ENCODE measurements at regions not wholly inside any gene's neighbourhood (a gene's known extent, or its start where the extent isn't known, plus 50 kb on each side); places are given as distances from the start of the nearest gene placed in this dataset.

GRCh38 chr12:4223273-4223845 lies 50.2 kb upstream of the CCND2 start:
- intact Hi-C loops (cut with DNase I): no loop called here
- no peak for DNase-seq (ENCODE audit: missing footprints)
- no peak for ATAC-seq

- no peak for ATAC-seq
- no peak for DNase-seq (ENCODE audit: missing footprints)
- intact Hi-C loops (cut with DNase I): no loop called here
Measured at GRCh38 chr12:4221258-4221620, 52.3 kb upstream of the CCND2 start.

- no peak for ATAC-seq
- intact Hi-C loops (cut with DNase I): no loop called here
- no peak for DNase-seq (ENCODE audit: missing footprints)
Measured at GRCh38 chr12:4220536-4221257, 52.9 kb upstream of the CCND2 start.

- no peak for ATAC-seq
- intact Hi-C loops (cut with DNase I): no loop called here
- DNase-seq (ENCODE audit: missing footprints): no peak
Measured at GRCh38 chr12:4217091-4217490, 56.5 kb upstream of the CCND2 start.

- ATAC-seq: no peak
- intact Hi-C loops (cut with DNase I): no loop called here
- no peak for DNase-seq (ENCODE audit: missing footprints)
Measured at GRCh38 chr12:4216187-4216927, 57.2 kb upstream of the CCND2 start.

GRCh38 chr12:4215229-4216186 lies 58.1 kb upstream of the CCND2 start:
- peak; percentile 93 for DNase-seq (ENCODE audit: missing footprints)
- ATAC-seq: peak; percentile 67

GRCh38 chr12:4214877-4215228 lies 58.7 kb upstream of the CCND2 start:
- intact Hi-C loops (cut with DNase I): no loop called here
- DNase-seq (ENCODE audit: missing footprints): no peak

More at GRCh38 chr12:4215229-4216186, 58.1 kb upstream of the CCND2 start:
- intact Hi-C loops (cut with DNase I): no loop called here

GRCh38 chr12:4213471-4213870 lies 60.1 kb upstream of the CCND2 start:
- intact Hi-C loops (cut with DNase I): no loop called here
- DNase-seq (ENCODE audit: missing footprints) (no peak), ATAC-seq (no peak)

More at GRCh38 chr12:4214877-4215228, 58.7 kb upstream of the CCND2 start:
- no peak for ATAC-seq

GRCh38 chr12:4212845-4213244 lies 60.7 kb upstream of the CCND2 start:
- intact Hi-C loops (cut with DNase I): no loop called here
- ATAC-seq: no peak

GRCh38 chr12:4211372-4211771 lies 62.2 kb upstream of the CCND2 start:
- no peak for ATAC-seq
- no peak for DNase-seq (ENCODE audit: missing footprints)
- intact Hi-C loops (cut with DNase I): no loop called here

More at GRCh38 chr12:4212845-4213244, 60.7 kb upstream of the CCND2 start:
- no peak for DNase-seq (ENCODE audit: missing footprints)

GRCh38 chr12:4210183-4210582 lies 63.4 kb upstream of the CCND2 start:
- intact Hi-C loops (cut with DNase I): no loop called here
- ATAC-seq: no peak
- DNase-seq (ENCODE audit: missing footprints): no peak

- intact Hi-C loops (cut with DNase I): no loop called here
- DNase-seq (ENCODE audit: missing footprints) (no peak), ATAC-seq (no peak)
Measured at GRCh38 chr12:4206470-4206869, 67.1 kb upstream of the CCND2 start.

GRCh38 chr12:4203772-4204376 lies 69.7 kb upstream of the CCND2 start:
- no peak for ATAC-seq
- intact Hi-C loops (cut with DNase I): no loop called here
- no peak for DNase-seq (ENCODE audit: missing footprints)

- no peak for ATAC-seq
- intact Hi-C loops (cut with DNase I): no loop called here
- no peak for DNase-seq (ENCODE audit: missing footprints)
Measured at GRCh38 chr12:4202918-4203317, 70.6 kb upstream of the CCND2 start.

GRCh38 chr12:4202487-4202886 lies 71.1 kb upstream of the CCND2 start:
- intact Hi-C loops (cut with DNase I): no loop called here

GRCh38 chr12:4201333-4202100 lies 72.0 kb upstream of the CCND2 start:
- DNase-seq (ENCODE audit: missing footprints) (no peak), ATAC-seq (no peak)
- intact Hi-C loops (cut with DNase I): no loop called here

More at GRCh38 chr12:4202487-4202886, 71.1 kb upstream of the CCND2 start:
- ATAC-seq (no peak), DNase-seq (ENCODE audit: missing footprints) (no peak)

- ATAC-seq (no peak), DNase-seq (ENCODE audit: missing footprints) (no peak)
- intact Hi-C loops (cut with DNase I): no loop called here
Measured at GRCh38 chr12:4197922-4198763, 75.4 kb upstream of the CCND2 start.

Data from Right ventricle myocardium inferior (tissue), 1 donor.